ENCODE measurements at regions not wholly inside any gene's neighbourhood (a gene's known extent, or its start where the extent isn't known, plus 50 kb on each side); places are given as distances from the start of the nearest gene placed in this dataset.

DNA sequence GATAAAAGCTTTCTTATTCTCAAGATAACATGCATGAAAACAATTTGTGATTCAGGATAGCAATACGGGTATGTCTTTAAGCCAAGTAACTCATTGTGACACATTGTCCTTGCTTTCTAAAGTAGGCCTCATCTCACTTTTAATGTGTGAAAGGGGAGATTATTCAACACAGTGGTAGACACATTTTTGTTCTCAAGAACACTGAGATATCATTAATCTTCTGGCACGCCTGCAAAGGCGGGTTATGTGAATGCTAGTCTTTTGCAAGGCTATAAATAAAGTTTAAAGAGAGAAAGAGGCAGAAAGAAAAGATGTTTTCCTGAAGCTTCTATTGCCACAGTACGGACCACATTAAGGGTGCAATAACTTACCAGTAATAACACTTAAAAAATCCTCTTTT lies 181.8 kb upstream of the MEF2C start:
- TF ChIP-seq, protein P1, sequence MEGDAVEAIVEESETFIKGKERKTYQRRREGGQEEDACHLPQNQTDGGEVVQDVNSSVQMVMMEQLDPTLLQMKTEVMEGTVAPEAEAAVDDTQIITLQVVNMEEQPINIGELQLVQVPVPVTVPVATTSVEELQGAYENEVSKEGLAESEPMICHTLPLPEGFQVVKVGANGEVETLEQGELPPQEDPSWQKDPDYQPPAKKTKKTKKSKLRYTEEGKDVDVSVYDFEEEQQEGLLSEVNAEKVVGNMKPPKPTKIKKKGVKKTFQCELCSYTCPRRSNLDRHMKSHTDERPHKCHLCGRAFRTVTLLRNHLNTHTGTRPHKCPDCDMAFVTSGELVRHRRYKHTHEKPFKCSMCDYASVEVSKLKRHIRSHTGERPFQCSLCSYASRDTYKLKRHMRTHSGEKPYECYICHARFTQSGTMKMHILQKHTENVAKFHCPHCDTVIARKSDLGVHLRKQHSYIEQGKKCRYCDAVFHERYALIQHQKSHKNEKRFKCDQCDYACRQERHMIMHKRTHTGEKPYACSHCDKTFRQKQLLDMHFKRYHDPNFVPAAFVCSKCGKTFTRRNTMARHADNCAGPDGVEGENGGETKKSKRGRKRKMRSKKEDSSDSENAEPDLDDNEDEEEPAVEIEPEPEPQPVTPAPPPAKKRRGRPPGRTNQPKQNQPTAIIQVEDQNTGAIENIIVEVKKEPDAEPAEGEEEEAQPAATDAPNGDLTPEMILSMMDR (conservative IDR thresholded peaks at IDR 0.05; ENCODE audit: low read length) = no peak
- no peak for TF ChIP-seq EZH2phosphoT487 (IDR thresholded peaks at IDR 0.05; ENCODE audit: borderline replicate concordance, low read depth, low read length)

All from OCI-LY7 (cell line).